ENCODE measurements at regions not wholly inside any gene's neighbourhood (a gene's known extent, or its start where the extent isn't known, plus 50 kb on each side); places are given as distances from the start of the nearest gene placed in this dataset.

GRCh38 chr21:22993822-22994574 is 1995.8 kb downstream of the NCAM2 start:
- TF ChIP-seq POLR2A (IDR thresholded peaks at IDR 0.05): no peak
- no peak for TF ChIP-seq EP300 (IDR thresholded peaks at IDR 0.05)
- no peak for TF ChIP-seq CTCF (IDR thresholded peaks at IDR 0.05)
- no peak for TF ChIP-seq POLR2AphosphoS5 (IDR thresholded peaks at IDR 0.05)
- DNase-seq (ENCODE audit: low spot score in 2 of 2): no peak
- Histone ChIP-seq H3K4me1 (no peaks in the 10 kb centered on the region), H3K9me3 (no peaks in the 10 kb centered on the region), H3K36me3 (no peaks in the 10 kb centered on the region), H3K27ac (no peak overlapping the region), H3K4me3 (no peak overlapping the region), H3K27me3 (no peaks in the 10 kb centered on the region)
- 90% methylated on average over 11 of the region's 14 CpGs for WGBS

GRCh38 chr21:23003951-23004350 is 2005.7 kb downstream of the NCAM2 start:
- H3K4me1 ChIP-seq: no peaks in the 10 kb centered on the region
- WGBS: 72% methylated on average over 5 of the region's 5 CpGs
- TF ChIP-seq POLR2AphosphoS5 (IDR thresholded peaks at IDR 0.05) (no peak), POLR2A (IDR thresholded peaks at IDR 0.05) (no peak), EP300 (IDR thresholded peaks at IDR 0.05) (no peak), CTCF (IDR thresholded peaks at IDR 0.05) (no peak)

GRCh38 chr21:23008601-23009202 is 2010.5 kb downstream of the NCAM2 start:
- Histone ChIP-seq H3K27ac (no peak overlapping the region), H3K36me3 (no peaks in the 10 kb centered on the region), H3K4me3 (no peak overlapping the region), H3K9me3 (no peaks in the 10 kb centered on the region), H3K4me1 (no peaks in the 10 kb centered on the region), H3K27me3 (no peaks in the 10 kb centered on the region)
- DNase-seq (ENCODE audit: low spot score in 2 of 2): no peak
- 53% methylated on average over 6 of the region's 6 CpGs for WGBS
- no peak for TF ChIP-seq CTCF (IDR thresholded peaks at IDR 0.05)
- no peak for TF ChIP-seq EP300 (IDR thresholded peaks at IDR 0.05)
- TF ChIP-seq POLR2A (IDR thresholded peaks at IDR 0.05): no peak
- no peak for TF ChIP-seq POLR2AphosphoS5 (IDR thresholded peaks at IDR 0.05)

More at GRCh38 chr21:23003951-23004350, 2005.7 kb downstream of the NCAM2 start:
- Histone ChIP-seq H3K36me3 (no peaks in the 10 kb centered on the region), H3K27me3 (no peaks in the 10 kb centered on the region), H3K27ac (no peak overlapping the region), H3K4me3 (no peak overlapping the region), H3K9me3 (no peaks in the 10 kb centered on the region)
- DNase-seq (ENCODE audit: low spot score in 2 of 2): no peak

GRCh38 chr21:23009360-23009759 is 2011.2 kb downstream of the NCAM2 start:
- DNase-seq (ENCODE audit: low spot score in 2 of 2): no peak
- H3K4me1 ChIP-seq: no peaks in the 10 kb centered on the region
- no peaks in the 10 kb centered on the region for H3K27me3 ChIP-seq
- H3K9me3 ChIP-seq: no peaks in the 10 kb centered on the region
- H3K27ac ChIP-seq: no peak overlapping the region
- TF ChIP-seq POLR2A (IDR thresholded peaks at IDR 0.05) (no peak), POLR2AphosphoS5 (IDR thresholded peaks at IDR 0.05) (no peak), CTCF (IDR thresholded peaks at IDR 0.05) (no peak), EP300 (IDR thresholded peaks at IDR 0.05) (no peak)
- WGBS: 41% methylated on average over 3 of the region's 3 CpGs
- no peaks in the 10 kb centered on the region for H3K36me3 ChIP-seq
- no peak overlapping the region for H3K4me3 ChIP-seq

- Histone ChIP-seq H3K27me3 (no peaks in the 10 kb centered on the region), H3K36me3 (no peaks in the 10 kb centered on the region), H3K4me3 (no peak overlapping the region), H3K4me1 (no peaks in the 10 kb centered on the region), H3K9me3 (no peaks in the 10 kb centered on the region), H3K27ac (no peak overlapping the region)
- no peak for TF ChIP-seq POLR2AphosphoS5 (IDR thresholded peaks at IDR 0.05)
- no peak for TF ChIP-seq POLR2A (IDR thresholded peaks at IDR 0.05)
- TF ChIP-seq CTCF (IDR thresholded peaks at IDR 0.05): no peak
- no peak for TF ChIP-seq EP300 (IDR thresholded peaks at IDR 0.05)
- 52% methylated on average over 4 of the region's 4 CpGs for WGBS
- no peak for DNase-seq (ENCODE audit: low spot score in 2 of 2)
Measured at GRCh38 chr21:23014021-23014420, 2015.8 kb downstream of the NCAM2 start.

All from suprapubic skin (tissue), 4 donors.